DOHH2 (cell line): ENCODE measurements at regions not wholly inside any gene's neighbourhood (a gene's known extent, or its start where the extent isn't known, plus 50 kb on each side); places are given as distances from the start of the nearest gene placed in this dataset.

ENCODE experiments used
- H3F3A ChIP-seq: fragments of 200-600 bp; sonication (generic), shearing (Covaris generic); 2 replicates; pipeline ENCODE4 v1.6.0; 2016; ENCODE audit warnings: antibody characterized with exemption, mild to moderate bottlenecking; ENCODE audit not compliant: control insufficient read depth, insufficient read depth
- H3K27ac ChIP-seq: fragments of 200-600 bp; sonication (generic); 2 replicates; pipeline ENCODE4 v1.5.1; 2014; ENCODE audit warnings: low read depth, mild to moderate bottlenecking, low read length, moderate library complexity
- H3K27me3 ChIP-seq: fragments of 200-600 bp; sonication (generic); 2 replicates; pipeline ENCODE4 v1.6.1; 2014; ENCODE audit warnings: mild to moderate bottlenecking, low read length, mixed read lengths; ENCODE audit not compliant: control insufficient read depth
- H3K36me3 ChIP-seq: fragments of 200-600 bp; sonication (generic); 2 replicates; pipeline ENCODE4 v1.6.1; 2014; ENCODE audit warnings: mild to moderate bottlenecking, low read length, moderate library complexity, mixed read lengths; ENCODE audit not compliant: control insufficient read depth
- H3K4me1 ChIP-seq: fragments of 200-600 bp; sonication (generic); 2 replicates; pipeline ENCODE4 v1.6.1; 2014; ENCODE audit warnings: mild to moderate bottlenecking, low read length, mixed read lengths; ENCODE audit not compliant: control insufficient read depth
- H3K4me2 ChIP-seq: fragments of 200-600 bp; sonication (generic); 2 replicates; pipeline ENCODE4 v1.6.0; 2014; ENCODE audit warnings: mild to moderate bottlenecking, low read length, moderate library complexity
- H3K4me3 ChIP-seq: fragments of 200-600 bp; sonication (generic); 2 replicates; pipeline ENCODE4 v1.5.1; 2014; ENCODE audit warnings: mild to moderate bottlenecking, low read length, mixed read lengths
- H3K79me2 ChIP-seq: fragments of 200-600 bp; sonication (generic); 2 replicates; pipeline ENCODE4 v1.6.1; 2014; ENCODE audit warnings: mild to moderate bottlenecking, low read length, mixed read lengths; ENCODE audit not compliant: control insufficient read depth
- H3K9me2 ChIP-seq: fragments of 200-600 bp; sonication (generic); replicated peaks from 2 replicates; pipeline ENCODE4 v1.6.1; 2014; ENCODE audit warnings: mild to moderate bottlenecking, low read length, mixed read lengths; ENCODE audit not compliant: control insufficient read depth
- H3K9me3 ChIP-seq: fragments of 200-600 bp; sonication (generic); 2 replicates; pipeline ENCODE4 v1.6.1; 2014; ENCODE audit warnings: antibody characterized with exemption, low read length, mixed read lengths; ENCODE audit not compliant: control insufficient read depth, insufficient read depth
- H4K20me1 ChIP-seq: fragments of 200-600 bp; sonication (generic); 2 replicates; pipeline ENCODE4 v1.6.0; 2014; ENCODE audit warnings: low read depth, mild to moderate bottlenecking, antibody characterized with exemption, low read length, moderate library complexity; ENCODE audit not compliant: control insufficient read depth, insufficient read depth
- CTCF ChIP-seq: fragments of 200-600 bp; sonication (generic); IDR thresholded peaks from one replicate; pipeline ENCODE4 v1.5.1; 2014; ENCODE audit warnings: antibody characterized with exemption, mild to moderate bottlenecking, low read depth, low read length; ENCODE audit not compliant: poor library complexity, severe bottlenecking
- EZH2phosphoT487 ChIP-seq: fragments of 200-600 bp; sonication (generic); IDR thresholded peaks from 2 replicates; pipeline ENCODE4 v1.6.1; 2017; ENCODE audit warnings: borderline replicate concordance, mild to moderate bottlenecking, antibody characterized with exemption, low read length, moderate library complexity, mixed read lengths

GRCh38 chr3:87733671-87734367 lies 325.0 kb downstream of the CGGBP1 start:
- H3K4me3 ChIP-seq = no peak overlapping the region
- H3K36me3 ChIP-seq = no peaks in the 10 kb centered on the region
- H3K4me2 ChIP-seq = no peak overlapping the region
- no peaks in the 10 kb centered on the region for H3F3A ChIP-seq
- H3K27ac ChIP-seq = no peak overlapping the region
- no peak for TF ChIP-seq EZH2phosphoT487
- TF ChIP-seq CTCF = no peak
- H3K9me3 ChIP-seq = no peaks in the 10 kb centered on the region
- H3K9me2 ChIP-seq = no peaks in the 10 kb centered on the region
- H3K27me3 ChIP-seq = no peaks in the 10 kb centered on the region
- no peaks in the 10 kb centered on the region for H3K4me1 ChIP-seq
- H3K79me2 ChIP-seq = no peaks in the 10 kb centered on the region
- no peaks in the 10 kb centered on the region for H4K20me1 ChIP-seq

GRCh38 chr3:87732294-87732693 lies 326.5 kb downstream of the CGGBP1 start:
- no peaks in the 10 kb centered on the region for H3K36me3 ChIP-seq
- no peak overlapping the region for H3K4me2 ChIP-seq
- no peaks in the 10 kb centered on the region for H3K4me1 ChIP-seq
- H4K20me1 ChIP-seq = no peaks in the 10 kb centered on the region
- H3K79me2 ChIP-seq = no peaks in the 10 kb centered on the region
- no peak overlapping the region for H3K4me3 ChIP-seq
- TF ChIP-seq CTCF (no peak), EZH2phosphoT487 (no peak)
- H3F3A ChIP-seq = no peaks in the 10 kb centered on the region
- no peak overlapping the region for H3K27ac ChIP-seq
- H3K27me3 ChIP-seq = no peaks in the 10 kb centered on the region
- H3K9me3 ChIP-seq = no peaks in the 10 kb centered on the region
- H3K9me2 ChIP-seq = no peaks in the 10 kb centered on the region

GRCh38 chr3:87727783-87728182 lies 331.0 kb downstream of the CGGBP1 start:
- Histone ChIP-seq H3K9me3 (no peaks in the 10 kb centered on the region; the same call in 1 of the 2 replicates), H3K27ac (no peak overlapping the region), H3K36me3 (no peaks in the 10 kb centered on the region), H3K27me3 (no peaks in the 10 kb centered on the region), H3K79me2 (no peaks in the 10 kb centered on the region), H3F3A (no peaks in the 10 kb centered on the region), H3K9me2 (no peaks in the 10 kb centered on the region), H3K4me2 (no peak overlapping the region), H3K4me1 (no peaks in the 10 kb centered on the region), H3K4me3 (no peak overlapping the region), H4K20me1 (no peaks in the 10 kb centered on the region)
- TF ChIP-seq CTCF = no peak
- no peak for TF ChIP-seq EZH2phosphoT487
